HG02588 (cell line): ENCODE measurements at regions not wholly inside any gene's neighbourhood (a gene's known extent, or its start where the extent isn't known, plus 50 kb on each side); places are given as distances from the start of the nearest gene placed in this dataset.
"Not testable (repeated sequence)": the region's sequence is repeated elsewhere in the genome, so short reads cannot be mapped to it uniquely, and the experiment has no call there.

Experiments used
- ATAC-seq: cut with Tn5 transposase; IDR thresholded peaks from one replicate; pipeline ENCODE4 v1.9.1; 2021; ENCODE audit warnings: mild to moderate bottlenecking, moderate library complexity; ENCODE audit not compliant: unreplicated experiment

GRCh38 chr15:69597061-69597592, 144.5 kb downstream of the RPLP1 start:
- no peak for ATAC-seq

- no peak for ATAC-seq
These were observed 146.7 kb downstream of the RPLP1 start for GRCh38 chr15:69599271-69599670.

GRCh38 chr15:69600556-69601085, 148.0 kb downstream of the RPLP1 start:
- ATAC-seq = no peak

DNA sequence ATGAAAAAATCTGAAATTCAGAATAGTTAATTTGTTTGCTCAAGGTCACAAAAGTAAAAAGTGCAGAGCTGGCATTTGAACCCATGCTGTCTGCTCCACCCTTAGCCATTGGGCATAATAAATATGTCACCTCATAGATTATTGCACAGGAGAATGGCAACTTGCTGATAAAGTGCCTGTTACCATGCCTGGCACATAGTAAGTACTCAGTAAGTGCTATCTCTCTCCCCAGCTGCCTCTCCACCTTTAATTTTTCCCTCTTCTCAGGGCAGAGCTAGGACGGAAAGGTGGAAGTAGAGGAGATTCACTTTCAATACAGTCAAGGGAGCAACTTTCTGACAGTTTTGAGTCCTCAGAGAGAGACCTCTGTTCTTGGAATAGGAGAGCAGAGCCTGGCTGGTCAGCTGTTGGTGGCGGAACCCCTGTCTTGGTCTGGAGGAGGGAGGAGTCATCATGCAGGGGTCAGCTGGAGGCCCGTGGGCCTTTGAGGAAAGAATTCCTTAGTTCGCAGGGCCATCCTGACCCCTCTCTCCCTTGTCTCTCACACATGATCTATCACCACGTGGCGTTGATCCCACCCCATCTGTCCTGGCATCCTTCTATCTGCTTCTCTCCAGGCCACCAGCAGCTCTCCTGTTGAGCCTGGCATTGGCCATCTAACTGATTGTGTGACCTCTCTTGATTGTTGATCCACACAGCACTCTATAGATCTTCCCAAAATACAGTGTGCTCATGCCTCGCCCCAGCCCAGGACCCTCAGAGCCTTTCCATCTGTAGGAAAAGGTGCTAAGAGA, 149.3 kb downstream of the RPLP1 start:
- no peak for ATAC-seq

GRCh38 chr15:69602921-69603320, 150.3 kb downstream of the RPLP1 start:
- ATAC-seq = no peak

DNA sequence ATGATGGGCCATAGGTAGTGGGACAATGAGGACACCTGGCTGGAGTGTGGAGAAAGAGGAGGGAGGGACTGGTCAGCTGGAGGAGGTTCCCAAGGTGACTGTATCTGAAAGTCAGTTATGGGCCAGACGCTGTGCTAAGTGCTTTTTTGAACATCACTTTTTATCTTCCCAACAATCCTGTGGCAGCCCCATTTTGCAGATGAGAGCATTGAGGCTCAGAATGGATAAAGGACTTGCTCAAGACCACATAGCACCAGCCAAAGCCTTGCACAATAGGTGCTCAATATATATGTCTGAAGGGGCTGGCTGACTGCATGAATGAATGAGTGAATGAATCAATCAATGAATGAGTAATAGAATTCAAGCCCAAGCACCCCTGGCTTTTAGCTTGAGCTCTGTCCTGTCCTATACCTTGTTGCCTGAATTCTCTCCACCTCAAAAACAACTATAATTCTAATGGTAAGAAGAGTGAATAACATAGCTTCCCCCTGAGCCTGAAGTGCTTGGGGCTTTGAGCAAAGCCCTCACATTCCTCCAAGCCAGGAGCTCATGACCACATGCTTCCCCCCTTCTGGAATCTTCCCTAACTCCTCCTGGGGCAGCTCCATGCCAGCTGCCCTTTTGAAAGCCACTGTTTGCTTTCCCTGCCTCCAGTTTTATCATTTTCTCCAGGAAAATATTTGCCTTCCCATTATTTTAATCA, 150.9 kb downstream of the RPLP1 start:
- ATAC-seq = no peak

DNA sequence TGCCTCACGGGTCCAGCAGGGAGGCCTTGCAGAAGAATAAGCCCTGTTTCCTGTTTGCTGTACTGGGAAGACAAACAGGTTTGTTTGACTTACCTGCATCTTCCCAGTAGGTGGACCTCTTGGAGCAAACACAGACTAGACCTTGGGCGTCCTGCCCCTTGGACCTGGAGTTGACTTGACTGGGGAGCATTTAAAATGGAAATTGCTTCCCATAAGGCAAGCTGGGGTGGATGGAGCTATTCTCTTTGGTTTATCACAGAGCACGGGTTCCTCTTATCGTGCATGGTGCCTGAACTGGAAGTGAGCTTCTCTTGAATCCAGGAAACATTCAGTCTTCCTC, 151.4 kb downstream of the RPLP1 start:
- ATAC-seq = no peak

- ATAC-seq = no peak
These were observed 153.5 kb downstream of the RPLP1 start for GRCh38 chr15:69606144-69606543.

- ATAC-seq = no peak
These were observed 154.4 kb downstream of the RPLP1 start for GRCh38 chr15:69606921-69607500.

DNA sequence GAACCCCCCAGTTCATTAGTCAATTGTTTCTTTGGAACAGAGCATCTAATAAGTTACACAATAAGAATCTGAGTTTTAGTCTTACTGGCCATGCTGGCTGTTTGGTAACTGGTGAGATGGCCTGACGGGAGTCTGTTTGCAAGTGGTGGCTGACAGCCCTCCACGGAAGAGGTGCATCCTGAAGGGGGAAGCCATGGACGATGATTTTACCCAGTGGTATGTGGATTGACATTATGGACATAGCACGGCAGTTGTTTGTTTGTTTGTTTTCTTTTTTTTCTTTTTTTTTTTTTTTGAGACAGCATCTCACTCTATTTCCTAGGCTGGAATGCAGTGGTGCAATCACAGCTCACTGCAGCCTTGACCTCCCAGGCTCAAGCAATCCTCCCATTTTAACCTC, 156.0 kb downstream of the RPLP1 start:
- no peak for ATAC-seq

DNA sequence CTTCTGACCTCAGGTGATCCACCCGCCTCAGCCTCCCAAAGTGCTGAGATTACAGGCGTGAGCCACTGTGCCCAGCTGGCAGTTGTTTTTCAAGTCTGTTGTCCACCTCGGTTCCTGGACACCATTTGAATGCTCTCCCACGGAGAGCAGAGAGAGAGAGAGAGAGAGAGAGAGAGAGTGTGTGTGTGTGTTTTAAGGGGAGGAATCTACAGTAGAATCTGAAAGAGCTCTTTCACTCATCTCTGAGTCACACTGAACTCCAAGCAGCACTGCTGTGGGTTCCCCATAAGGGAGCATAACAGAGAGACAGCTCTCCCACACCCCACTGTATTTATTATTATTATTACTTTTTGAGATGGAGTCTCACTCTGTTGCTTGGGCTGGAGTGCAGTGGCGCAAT, 156.6 kb downstream of the RPLP1 start:
- no peak for ATAC-seq

GRCh38 chr15:69609776-69610175, 157.2 kb downstream of the RPLP1 start:
- no peak for ATAC-seq

DNA sequence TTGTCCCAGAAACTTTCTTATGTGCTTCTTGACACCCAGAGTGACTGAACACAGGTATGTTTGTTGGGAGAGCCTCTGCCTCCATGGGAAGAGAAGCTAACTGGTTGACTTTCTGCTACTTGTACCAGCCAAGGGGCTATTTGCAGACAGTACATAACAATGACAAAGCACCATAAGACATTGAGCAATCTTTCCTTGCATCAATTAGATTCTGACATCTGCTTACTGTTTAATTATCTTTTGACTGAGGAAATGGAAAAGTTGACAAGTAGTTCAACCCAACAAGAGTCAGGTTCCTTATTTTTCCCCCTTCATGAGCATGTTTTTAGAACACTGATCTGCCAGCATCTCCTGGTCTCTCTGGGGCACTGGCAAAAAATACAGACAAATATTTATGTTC, 157.7 kb downstream of the RPLP1 start:
- no peak for ATAC-seq

- ATAC-seq = no peak
These were observed 158.2 kb downstream of the RPLP1 start for GRCh38 chr15:69610858-69611257.

- ATAC-seq = no peak
These were observed 159.5 kb downstream of the RPLP1 start for GRCh38 chr15:69612112-69612511.

DNA sequence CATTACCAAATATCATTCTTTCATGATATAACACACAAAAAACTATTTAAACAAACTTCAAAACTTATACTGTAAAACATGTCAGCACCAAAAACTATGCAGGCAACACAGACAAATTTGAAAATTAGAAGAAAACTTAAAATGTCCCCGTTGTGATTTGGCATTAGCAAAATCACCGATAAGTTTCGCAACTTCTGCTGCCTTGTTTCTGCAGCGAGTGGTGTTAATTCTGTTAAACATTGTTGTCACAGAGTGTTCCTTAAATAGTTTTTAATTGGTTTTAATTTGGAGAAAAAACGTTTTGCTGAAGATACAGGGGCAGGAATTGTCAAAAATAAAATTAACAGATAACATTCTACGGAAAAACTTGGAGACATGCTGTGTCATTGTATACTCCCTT, 160.6 kb downstream of the RPLP1 start:
- no peak for ATAC-seq

- ATAC-seq = no peak
These were observed 161.4 kb downstream of the RPLP1 start for GRCh38 chr15:69613988-69614387.

DNA sequence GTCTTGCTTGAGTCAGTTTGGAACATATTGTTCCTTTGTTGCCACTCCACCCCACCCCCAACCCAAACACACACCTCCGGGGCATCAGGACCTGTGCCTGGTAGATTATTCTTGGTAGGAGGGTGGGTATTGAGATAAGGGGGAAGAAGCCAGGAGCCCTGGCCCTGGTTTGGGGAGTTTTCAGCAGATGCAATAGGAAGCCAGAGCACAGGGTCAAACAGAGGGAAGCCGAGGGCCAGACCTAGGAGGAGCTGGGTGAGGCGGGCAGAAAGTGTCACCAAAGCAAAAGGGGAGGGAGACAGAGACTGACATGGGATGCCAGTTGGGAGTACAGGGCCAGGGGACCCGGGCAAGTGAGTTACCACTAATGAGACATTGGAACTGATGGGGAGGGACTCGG, 163.1 kb downstream of the RPLP1 start:
- no peak for ATAC-seq

DNA sequence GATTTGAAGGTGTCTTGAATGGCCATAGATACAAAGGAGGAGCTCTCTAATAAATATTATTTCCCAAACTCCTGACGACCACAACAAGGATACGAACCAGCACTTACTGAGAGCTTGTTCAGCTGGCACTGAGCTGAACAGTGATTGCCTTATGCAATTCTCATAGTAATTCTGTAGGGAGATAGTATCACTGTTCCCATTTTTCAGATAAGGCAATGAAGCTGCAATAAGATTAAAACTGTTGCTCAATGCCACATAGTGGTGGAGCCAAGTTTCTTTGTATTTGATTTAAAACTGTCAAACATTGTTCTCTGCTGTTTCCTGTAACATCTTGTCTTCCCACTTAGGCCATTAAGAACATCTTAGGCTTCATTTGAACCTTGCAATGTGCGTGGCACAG, 163.9 kb downstream of the RPLP1 start:
- no peak for ATAC-seq

DNA sequence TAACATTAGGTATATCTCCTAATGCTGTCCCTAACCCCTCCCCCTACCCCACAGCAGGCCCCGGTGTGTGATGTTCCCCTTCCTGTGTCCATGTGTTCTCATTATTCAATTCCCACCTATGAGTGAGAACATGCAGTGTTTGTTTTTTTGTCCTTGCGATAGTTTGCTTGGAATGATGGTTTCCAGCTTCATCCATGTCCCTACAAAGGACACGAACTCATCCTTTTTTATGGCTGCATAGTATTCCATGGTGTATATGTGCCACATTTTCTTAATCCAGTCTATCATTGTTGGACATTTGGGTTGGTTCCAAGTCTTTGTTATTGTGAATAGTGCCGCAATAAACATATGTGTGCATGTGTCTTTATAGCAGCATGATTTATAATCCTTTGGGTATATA, 164.5 kb downstream of the RPLP1 start:
- ATAC-seq = not testable (repeated sequence)

GRCh38 chr15:69623392-69624154, 171.0 kb downstream of the RPLP1 start:
- no peak for ATAC-seq
